Right cardiac atrium (tissue), 5 donors: ENCODE measurements at regions not wholly inside any gene's neighbourhood (a gene's known extent, or its start where the extent isn't known, plus 50 kb on each side); places are given as distances from the start of the nearest gene placed in this dataset.

Experiments
- ATAC-seq, 2 donors: fragments of 200-7000 bp; cut with Tn5 transposase; one replicate each; pipeline versions ENCODE4 v1.8.0 to v1.9.1; 2020; ENCODE audit warnings: moderate library complexity in 2 of 2, mild to moderate bottlenecking in 1 of 2
- DNase-seq, 3 donors: peaks; one replicate each; pipeline ENCODE4 v3.0.0-alpha.2; 2020
- H3K27ac ChIP-seq: one replicate; pipeline ENCODE4 v1.5.1; 2013; ENCODE audit warnings: mild to moderate bottlenecking, low read length, control low read depth, moderate library complexity
- H3K27me3 ChIP-seq: one replicate; pipeline ENCODE4 v1.6.1; 2013; ENCODE audit not compliant: control insufficient read depth, insufficient read depth
- H3K4me1 ChIP-seq: one replicate; pipeline ENCODE4 v1.6.1; 2013; ENCODE audit warnings: low read length; ENCODE audit not compliant: control insufficient read depth, insufficient read depth
- H3K4me3 ChIP-seq: one replicate; pipeline ENCODE4 v1.5.1; 2013; ENCODE audit warnings: low read length, control low read depth
- H3K9me3 ChIP-seq: one replicate; pipeline ENCODE4 v1.6.1; 2013; ENCODE audit warnings: low read length; ENCODE audit not compliant: control insufficient read depth
- WGBS: extraction: QIAGEN DNeasy Blood & Tissue Kit; methylation state at CpG from one replicate; pipeline ENCODE4 v1.1.7; 2013; 5-methylcytosine and 5-hydroxymethylcytosine counted together
- intact Hi-C, 4 donors: fragments of 100-400 bp; cut with DNase I; formaldehyde crosslinking; loops; one replicate each; pipeline versions ENCODE4 v1.11.0 to v1.14.0; 2022 to 2023
- donor health status: healthy with polysubstance abuse.
- donor health status: DM: no; HTN: yes; CAD: no.
- donor health status: DM: no; HTN: no; CAD: no.
- donor health status: DM: no; HTN: yes; CAD: no; lungs with severe emphysema.
- donor health status: DM: yes; HTN: yes; CAD: no.

- Histone ChIP-seq H3K4me3 (no peak overlapping the region), H3K27ac (no peak overlapping the region), H3K9me3 (no peaks in the 10 kb centered on the region), H3K27me3 (no peaks in the 10 kb centered on the region), H3K4me1 (no peaks in the 10 kb centered on the region)
- WGBS, result 35% methylated on average over 1 of the region's 1 CpG
- intact Hi-C loops, result no loop called here
- DNase-seq (peak in 2 of 3 donors; percentile 72 to 75), ATAC-seq (peak; percentile 77 to 92)
Measured at GRCh38 chr11:29781268-29781667, 235.6 kb downstream of the KCNA4 start.

GRCh38 chr11:29780756-29781155, 236.1 kb downstream of the KCNA4 start:
- Histone ChIP-seq H3K27me3 (no peaks in the 10 kb centered on the region), H3K27ac (peak overlapping the region; percentile 8), H3K9me3 (no peaks in the 10 kb centered on the region), H3K4me3 (no peak overlapping the region), H3K4me1 (no peaks in the 10 kb centered on the region)
- peak in 2 of 3 donors; percentile 59 to 61 for DNase-seq
- 51% methylated on average over 7 of the region's 7 CpGs for WGBS
- ATAC-seq, result peak; percentile 59 to 83
- intact Hi-C loops, result no loop called here

GRCh38 chr11:29773656-29774264, 243.1 kb downstream of the KCNA4 start:
- Histone ChIP-seq H3K9me3 (no peaks in the 10 kb centered on the region), H3K4me1 (no peaks in the 10 kb centered on the region), H3K27ac (no peak overlapping the region), H3K27me3 (no peaks in the 10 kb centered on the region), H3K4me3 (no peak overlapping the region)
- DNase-seq (peak in 1 of 3 donors; percentile 61), ATAC-seq (peak; percentile 99)
- WGBS, result 42% methylated on average over 4 of the region's 4 CpGs
- intact Hi-C loops, result no loop called here

- Histone ChIP-seq H3K4me1 (no peaks in the 10 kb centered on the region), H3K27ac (no peak overlapping the region), H3K27me3 (no peaks in the 10 kb centered on the region), H3K4me3 (no peak overlapping the region), H3K9me3 (no peaks in the 10 kb centered on the region)
- intact Hi-C loops, result no loop called here
- 83% methylated on average over 1 of the region's 1 CpG for WGBS
- no peak for DNase-seq
- ATAC-seq, result no peak
Measured at GRCh38 chr11:29756871-29757270, 260.0 kb downstream of the KCNA4 start.

GRCh38 chr11:29755474-29755873, 261.4 kb downstream of the KCNA4 start:
- intact Hi-C loops, result no loop called here
- DNase-seq (no peak), ATAC-seq (peak in 1 of 2 donors; percentile 29)
- no peaks in the 10 kb centered on the region for H3K27me3 ChIP-seq
- no peaks in the 10 kb centered on the region for H3K9me3 ChIP-seq
- 87% methylated on average over 4 of the region's 4 CpGs for WGBS
- H3K4me3 ChIP-seq, result no peak overlapping the region
- H3K4me1 ChIP-seq, result no peaks in the 10 kb centered on the region
- H3K27ac ChIP-seq, result no peak overlapping the region

- Histone ChIP-seq H3K9me3 (no peaks in the 10 kb centered on the region), H3K4me3 (no peak overlapping the region), H3K27ac (no peak overlapping the region), H3K4me1 (no peaks in the 10 kb centered on the region), H3K27me3 (no peaks in the 10 kb centered on the region)
- DNase-seq (no peak), ATAC-seq (no peak)
- intact Hi-C loops, result no loop called here
- WGBS, result 54% methylated on average over 1 of the region's 1 CpG
Measured at GRCh38 chr11:29751618-29752017, 265.2 kb downstream of the KCNA4 start.

- DNase-seq (no peak), ATAC-seq (no peak)
- no peaks in the 10 kb centered on the region for H3K27me3 ChIP-seq
- H3K9me3 ChIP-seq, result no peaks in the 10 kb centered on the region
- WGBS, result 87% methylated on average over 3 of the region's 3 CpGs
- no peaks in the 10 kb centered on the region for H3K4me1 ChIP-seq
- H3K27ac ChIP-seq, result no peak overlapping the region
- intact Hi-C loops, result no loop called here
- H3K4me3 ChIP-seq, result no peak overlapping the region
Measured at GRCh38 chr11:29750392-29750791, 266.4 kb downstream of the KCNA4 start.

GRCh38 chr11:29734287-29734686, 282.5 kb downstream of the KCNA4 start:
- DNase-seq (no peak), ATAC-seq (no peak)
- 57% methylated on average over 1 of the region's 1 CpG for WGBS
- no peak overlapping the region for H3K27ac ChIP-seq
- no peaks in the 10 kb centered on the region for H3K9me3 ChIP-seq
- intact Hi-C loops, result no loop called here
- H3K4me3 ChIP-seq, result no peak overlapping the region
- no peaks in the 10 kb centered on the region for H3K4me1 ChIP-seq
- no peaks in the 10 kb centered on the region for H3K27me3 ChIP-seq

GRCh38 chr11:29713831-29714320, 303.0 kb downstream of the KCNA4 start:
- no peaks in the 10 kb centered on the region for H3K27me3 ChIP-seq
- DNase-seq (no peak), ATAC-seq (no peak)
- intact Hi-C loops, result no loop called here
- H3K4me1 ChIP-seq, result no peaks in the 10 kb centered on the region
- no peak overlapping the region for H3K27ac ChIP-seq
- H3K9me3 ChIP-seq, result no peaks in the 10 kb centered on the region
- 86% methylated on average over 14 of the region's 14 CpGs for WGBS
- no peak overlapping the region for H3K4me3 ChIP-seq

GRCh38 chr11:29712616-29713015, 304.2 kb downstream of the KCNA4 start:
- Histone ChIP-seq H3K27ac (no peak overlapping the region), H3K4me1 (no peaks in the 10 kb centered on the region), H3K27me3 (no peaks in the 10 kb centered on the region), H3K4me3 (no peak overlapping the region), H3K9me3 (no peaks in the 10 kb centered on the region)
- DNase-seq (peak in 1 of 3 donors; percentile 37), ATAC-seq (no peak)
- WGBS, result 93% methylated on average over 12 of the region's 12 CpGs
- intact Hi-C loops, result no loop called here

GRCh38 chr11:29707924-29708323, 308.9 kb downstream of the KCNA4 start:
- intact Hi-C loops, result no loop called here
- DNase-seq (no peak), ATAC-seq (no peak)
- H3K27ac ChIP-seq, result no peak overlapping the region
- no peaks in the 10 kb centered on the region for H3K27me3 ChIP-seq
- H3K4me1 ChIP-seq, result no peaks in the 10 kb centered on the region
- no peak overlapping the region for H3K4me3 ChIP-seq
- H3K9me3 ChIP-seq, result no peaks in the 10 kb centered on the region
- WGBS, result 23% methylated on average over 2 of the region's 2 CpGs

GRCh38 chr11:29685361-29685760, 331.5 kb downstream of the KCNA4 start:
- H3K27ac ChIP-seq, result no peak overlapping the region
- H3K9me3 ChIP-seq, result no peaks in the 10 kb centered on the region
- DNase-seq (no peak), ATAC-seq (no peak)
- intact Hi-C loops, result no loop called here
- no peaks in the 10 kb centered on the region for H3K4me1 ChIP-seq
- no peak overlapping the region for H3K4me3 ChIP-seq
- H3K27me3 ChIP-seq, result no peaks in the 10 kb centered on the region
- WGBS, result 75% methylated on average over 1 of the region's 1 CpG
